GM23338 (cell line): ENCODE measurements at regions not wholly inside any gene's neighbourhood (a gene's known extent, or its start where the extent isn't known, plus 50 kb on each side); places are given as distances from the start of the nearest gene placed in this dataset.

ENCODE experiments used
- ATAC-seq: fragments of 200-7000 bp; cut with Tn5 transposase; 3 replicates; pipeline ENCODE4 v1.9.1; 2020
- DNase-seq: peaks from one replicate; pipeline ENCODE4 v3.0.0-alpha.2; 2015; ENCODE audit warnings: low spot score
- H2AFZ ChIP-seq: fragments of 200-600 bp; sonication (generic); 2 replicates; pipeline ENCODE4 v1.8.0; 2016; ENCODE audit warnings: antibody characterized with exemption, mild to moderate bottlenecking, moderate library complexity
- H3F3A ChIP-seq: fragments of 200-600 bp; sonication (generic); replicated peaks from 2 replicates; pipeline ENCODE4 v1.8.0; 2017; ENCODE audit warnings: antibody characterized with exemption, mixed run types, low read depth
- H3K27ac ChIP-seq: fragments of 200-600 bp; sonication (generic); 2 replicates; pipeline ENCODE4 v1.6.1; 2016; ENCODE audit warnings: low read depth
- H3K27me3 ChIP-seq: fragments of 200-600 bp; sonication (generic); 2 replicates; pipeline ENCODE4 v1.8.0; 2016; ENCODE audit warnings: mild to moderate bottlenecking, mixed run types, moderate library complexity; ENCODE audit not compliant: insufficient read depth
- H3K36me3 ChIP-seq: fragments of 200-600 bp; sonication (generic); 2 replicates; pipeline ENCODE4 v1.8.0; 2016; ENCODE audit warnings: mild to moderate bottlenecking; ENCODE audit not compliant: insufficient read depth
- H3K4me1 ChIP-seq: fragments of 200-600 bp; sonication (generic); 2 replicates; pipeline ENCODE4 v1.8.0; 2016; ENCODE audit warnings: mild to moderate bottlenecking, moderate library complexity; ENCODE audit not compliant: insufficient read depth
- H3K4me2 ChIP-seq: fragments of 200-600 bp; sonication (generic); 2 replicates; pipeline ENCODE4 v1.7.1; 2017; ENCODE audit warnings: mixed run types
- H3K4me3 ChIP-seq: fragments of 200-600 bp; sonication (generic); 2 replicates; pipeline ENCODE4 v1.6.1; 2016; ENCODE audit warnings: mixed run types
- H3K79me2 ChIP-seq: fragments of 200-600 bp; sonication (generic); replicated peaks from 2 replicates; pipeline ENCODE4 v1.8.0; 2017; ENCODE audit warnings: mild to moderate bottlenecking; ENCODE audit not compliant: insufficient read depth
- H3K9me2 ChIP-seq: fragments of 200-600 bp; sonication (generic); 2 replicates; pipeline ENCODE4 v1.8.0; 2017; ENCODE audit not compliant: insufficient read depth
- H4K20me1 ChIP-seq: fragments of 200-600 bp; sonication (generic); replicated peaks from 2 replicates; pipeline ENCODE4 v1.8.0; 2017; ENCODE audit warnings: mild to moderate bottlenecking; ENCODE audit not compliant: insufficient read depth
- H3K27ac Mint-ChIP-seq: 2 replicates; pipeline ENCODE4 v1.8.0; 2020; ENCODE audit warnings: inconsistent platforms, mild to moderate bottlenecking, moderate library complexity, mixed read lengths
- H3K27me3 Mint-ChIP-seq: 3 replicates; pipeline ENCODE4 v1.8.0; 2022; ENCODE audit warnings: low read depth, mild to moderate bottlenecking, moderate library complexity, mixed read lengths, inconsistent platforms; ENCODE audit not compliant: insufficient read depth, poor library complexity
- H3K36me3 Mint-ChIP-seq: 3 replicates; pipeline ENCODE4 v1.8.0; 2021; ENCODE audit warnings: low read depth, mild to moderate bottlenecking, inconsistent platforms, moderate library complexity, mixed read lengths
- H3K4me1 Mint-ChIP-seq: 3 replicates; pipeline ENCODE4 v1.8.0; 2020; ENCODE audit warnings: mild to moderate bottlenecking, inconsistent platforms, mixed read lengths
- H3K4me3 Mint-ChIP-seq: 3 replicates; pipeline ENCODE4 v1.8.0; 2021; ENCODE audit warnings: moderate library complexity, mild to moderate bottlenecking, inconsistent platforms, mixed read lengths
- H3K9me3 Mint-ChIP-seq: 3 replicates; pipeline ENCODE4 v1.8.0; 2020; ENCODE audit warnings: moderate library complexity, mild to moderate bottlenecking, inconsistent platforms, mixed read lengths
- CREB1 ChIP-seq: fragments of 250-450 bp; sonication (Bioruptor Pico); IDR thresholded peaks from 2 replicates; pipeline ENCODE4 v1.5.0; 2020; ENCODE audit warnings: low read depth, mild to moderate bottlenecking, moderate library complexity
- ETS1 ChIP-seq: IDR thresholded peaks from 2 replicates; pipeline ENCODE4 v1.6.1; 2016; ENCODE audit warnings: antibody characterized with exemption
- EZH2phosphoT487 ChIP-seq: fragments of 200-600 bp; sonication (generic); IDR thresholded peaks from one replicate; pipeline ENCODE4 v1.8.1; 2018; ENCODE audit warnings: antibody characterized with exemption; ENCODE audit not compliant: unreplicated experiment
- JUNB ChIP-seq: IDR thresholded peaks from one replicate; pipeline ENCODE4 v1.6.1; 2016; ENCODE audit warnings: antibody characterized with exemption; ENCODE audit not compliant: unreplicated experiment
- NANOG ChIP-seq: IDR thresholded peaks from 2 replicates; pipeline ENCODE4 v1.6.1; 2016; ENCODE audit warnings: antibody characterized with exemption, borderline replicate concordance
- POLR2AphosphoS5 ChIP-seq: IDR thresholded peaks from 2 replicates; pipeline ENCODE4 v1.6.1; 2016; ENCODE audit warnings: antibody characterized with exemption, low read depth
- REST ChIP-seq: IDR thresholded peaks from one replicate; pipeline ENCODE4 v1.6.1; 2018; ENCODE audit warnings: antibody characterized with exemption; ENCODE audit not compliant: unreplicated experiment
- STAT1 ChIP-seq: IDR thresholded peaks from one replicate; pipeline ENCODE4 v1.6.1; 2016; ENCODE audit warnings: antibody characterized with exemption; ENCODE audit not compliant: unreplicated experiment
- ZNF114 ChIP-seq: fragments of 250-450 bp; sonication (Bioruptor Pico); IDR thresholded peaks from 2 replicates; pipeline ENCODE4 v1.5.0; 2020; ENCODE audit warnings: mild to moderate bottlenecking, moderate library complexity
- ZNF331 ChIP-seq: fragments of 250-450 bp; sonication (Bioruptor Pico); IDR thresholded peaks from 2 replicates; pipeline ENCODE4 v1.5.0; 2020; ENCODE audit warnings: low read depth, mild to moderate bottlenecking, moderate library complexity
- ZNF462 ChIP-seq: fragments of 250-450 bp; sonication (Bioruptor Pico); IDR thresholded peaks from 2 replicates; pipeline ENCODE4 v1.5.0; 2020; ENCODE audit warnings: mild to moderate bottlenecking, moderate library complexity

DNA sequence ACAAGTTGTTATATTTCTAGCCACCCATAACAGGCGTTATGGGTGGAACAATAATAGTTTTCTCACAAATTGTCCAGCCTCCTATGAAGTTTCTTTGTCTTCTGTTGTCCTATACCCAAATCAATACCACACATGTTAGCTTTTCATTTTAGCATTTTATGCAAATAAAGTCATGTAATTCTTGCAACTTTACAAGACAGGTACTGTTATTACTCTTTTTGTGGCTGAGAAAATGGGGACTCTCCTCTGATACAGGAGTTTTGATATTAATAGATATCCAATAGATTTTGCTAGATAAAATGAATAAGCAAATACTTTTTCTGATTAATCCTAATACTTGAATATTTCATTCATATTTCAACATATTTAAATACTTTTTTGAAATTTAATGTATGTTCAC lies 151.0 kb downstream of the PMAIP1 start:
- Mint-ChIP-seq H3K27ac (no peak overlapping the region), H3K36me3 (no peaks in the 10 kb centered on the region; the same call in 2 of the 3 replicates), H3K9me3 (no peaks in the 10 kb centered on the region), H3K27me3 (no peaks in the 10 kb centered on the region), H3K4me1 (peaks cover 6% of the 10 kb centered on the region; the same call in 2 of the 3 replicates), H3K4me3 (no peak overlapping the region)
- H3K27ac ChIP-seq = no peak overlapping the region
- no peak for DNase-seq
- no peak overlapping the region for H2AFZ ChIP-seq
- H3K9me2 ChIP-seq = no peaks in the 10 kb centered on the region
- no peaks in the 10 kb centered on the region; the same call in 1 of the 2 replicates for H3K4me1 ChIP-seq
- no peaks in the 10 kb centered on the region for H3K79me2 ChIP-seq
- no peak overlapping the region for H3K4me2 ChIP-seq
- no peak overlapping the region for H3K4me3 ChIP-seq
- no peaks in the 10 kb centered on the region for H3K36me3 ChIP-seq
- ATAC-seq = no peak
- H3F3A ChIP-seq = no peaks in the 10 kb centered on the region
- no peaks in the 10 kb centered on the region for H4K20me1 ChIP-seq
- no peak for TF ChIP-seq JUNB
- no peak for TF ChIP-seq ZNF114 (CRISPR knock-in tag)
- TF ChIP-seq ZNF331 (CRISPR knock-in tag) = no peak
- H3K27me3 ChIP-seq = no peaks in the 10 kb centered on the region

GRCh38 chr18:60049172-60049571 lies 149.4 kb downstream of the PMAIP1 start:
- ATAC-seq (no peak), DNase-seq (no peak)
- no peaks in the 10 kb centered on the region for H3K79me2 ChIP-seq
- H3K27ac ChIP-seq = no peak overlapping the region
- H3K27ac Mint-ChIP-seq = no peak overlapping the region
- no peaks in the 10 kb centered on the region for H3K36me3 ChIP-seq
- H3K4me2 ChIP-seq = no peak overlapping the region
- H3K9me2 ChIP-seq = no peaks in the 10 kb centered on the region
- no peaks in the 10 kb centered on the region for H4K20me1 ChIP-seq
- H3K4me1 Mint-ChIP-seq = peaks cover 6% of the 10 kb centered on the region; the same call in 2 of the 3 replicates
- no peaks in the 10 kb centered on the region for H3K9me3 Mint-ChIP-seq
- H3F3A ChIP-seq = no peaks in the 10 kb centered on the region
- H2AFZ ChIP-seq = no peak overlapping the region
- H3K27me3 ChIP-seq = no peaks in the 10 kb centered on the region
- H3K36me3 Mint-ChIP-seq = no peaks in the 10 kb centered on the region; the same call in 2 of the 3 replicates
- H3K4me3 Mint-ChIP-seq = no peak overlapping the region
- no peaks in the 10 kb centered on the region for H3K27me3 Mint-ChIP-seq
- no peak overlapping the region for H3K4me3 ChIP-seq
- H3K4me1 ChIP-seq = no peaks in the 10 kb centered on the region; the same call in 1 of the 2 replicates
- no peak for TF ChIP-seq ETS1
- TF ChIP-seq CREB1 (CRISPR knock-in tag) = no peak
- TF ChIP-seq EZH2phosphoT487 = no peak
- no peak for TF ChIP-seq STAT1
- no peak for TF ChIP-seq NANOG
- TF ChIP-seq ZNF462 (CRISPR knock-in tag) = no peak
- TF ChIP-seq POLR2AphosphoS5 = no peak
- no peak for TF ChIP-seq REST
- no peak for TF ChIP-seq ZNF114 (CRISPR knock-in tag)
